Activated CD4-positive, alpha-beta T cell treated with anti-CD3 and anti-CD28 coated beads, Interleukin-10, Interleukin-2, amounts not matched to agents 100 ng/mL and 50 ng/mL, durations not matched to agents 16 hours and 8 hours (primary cell): ENCODE measurements at regions not wholly inside any gene's neighbourhood (a gene's known extent, or its start where the extent isn't known, plus 50 kb on each side); places are given as distances from the start of the nearest gene placed in this dataset.

ENCODE experiments used
- DNase-seq: peaks from one replicate; pipeline ENCODE4 v3.0.0-alpha.2; 2020

DNA sequence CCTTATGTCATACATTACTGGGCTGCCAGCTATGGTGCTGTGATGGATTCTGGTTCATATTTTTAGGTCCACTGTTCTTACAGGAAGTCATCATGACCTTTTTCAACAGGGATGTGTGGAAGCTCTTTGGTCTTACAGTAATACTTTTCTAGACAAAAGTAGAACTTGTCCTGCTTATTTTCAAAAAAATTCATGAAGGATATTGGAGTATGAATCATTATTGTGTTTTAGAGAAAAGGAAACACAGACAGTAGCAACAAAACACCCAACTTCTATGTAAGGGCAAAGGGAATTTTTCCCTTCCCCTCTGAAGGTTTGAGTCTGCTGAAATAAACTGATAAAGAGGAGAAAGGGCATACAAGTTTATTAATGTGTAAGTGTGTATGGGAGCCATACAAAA is 54.7 kb upstream of the FAM9C start:
- no peak for DNase-seq

DNA sequence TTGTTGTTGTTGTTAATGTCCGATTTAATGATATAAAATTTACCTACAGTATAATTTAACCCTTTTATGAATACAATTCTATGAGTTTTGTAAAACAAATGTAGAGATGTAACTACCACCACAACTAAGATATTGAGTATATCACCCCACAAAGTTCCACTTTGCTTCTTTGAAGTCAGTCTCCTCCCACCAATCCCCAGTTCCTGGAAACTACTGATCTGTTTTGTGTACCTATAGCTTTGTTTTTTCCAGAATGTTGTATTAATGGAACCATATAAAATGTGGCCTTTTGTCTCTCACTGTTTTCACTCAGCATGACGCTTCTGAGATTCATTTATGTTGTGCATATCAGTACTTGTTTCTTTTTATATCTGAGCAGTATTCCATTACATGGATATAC is 52.3 kb upstream of the FAM9C start:
- no peak for DNase-seq

DNA sequence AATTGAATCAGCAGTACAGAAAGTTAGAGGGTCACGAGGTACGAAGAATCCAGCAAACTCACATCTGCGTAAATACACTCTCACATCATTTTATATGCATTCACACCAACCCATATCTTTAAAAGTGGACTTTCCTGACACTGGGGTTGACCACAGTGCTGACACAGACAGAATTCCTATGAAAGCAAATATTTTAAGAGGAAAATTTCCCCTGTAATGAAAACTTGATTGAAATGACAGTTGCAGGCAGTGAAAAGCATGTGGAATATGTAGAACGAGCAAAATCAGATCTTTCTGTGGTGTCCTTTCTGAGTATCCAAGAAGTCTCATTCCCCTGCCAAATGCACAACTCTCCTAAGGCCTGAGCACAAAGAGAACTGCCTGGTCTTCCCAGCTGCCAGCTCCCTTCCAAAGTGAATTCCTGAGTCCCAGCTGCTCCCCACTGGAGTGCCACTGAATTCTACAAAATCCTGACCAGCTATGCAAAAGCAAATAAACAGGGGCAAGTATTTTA is 50.5 kb upstream of the FAM9C start:
- no peak for DNase-seq

DNA sequence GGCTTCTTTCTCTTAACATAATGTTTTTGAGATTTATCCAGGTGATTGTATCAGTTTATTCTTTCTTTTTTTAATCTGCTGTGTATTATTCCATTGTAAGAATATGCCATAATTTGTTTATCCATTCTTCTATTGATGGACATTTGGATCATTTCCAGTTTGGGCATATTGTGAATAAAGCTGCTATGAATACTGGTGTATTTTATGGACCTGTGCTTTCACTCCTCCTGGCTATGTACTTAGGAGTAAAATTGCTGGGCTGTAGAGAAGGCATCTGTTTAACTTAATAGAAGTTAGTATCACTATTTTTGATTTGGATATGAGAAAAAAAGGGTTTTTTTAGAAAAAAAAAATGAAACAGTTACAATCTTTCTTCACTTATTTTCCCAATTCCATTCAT is 50.0 kb upstream of the FAM9C start:
- DNase-seq = no peak
